ENCODE measurements at regions not wholly inside any gene's neighbourhood (a gene's known extent, or its start where the extent isn't known, plus 50 kb on each side); places are given as distances from the start of the nearest gene placed in this dataset.

GRCh38 chr9:6160579-6160978 is 55.0 kb upstream of the IL33 start:
- Mint-ChIP-seq H3K4me1 (no peaks in the 10 kb centered on the region), H3K9me3 (peaks cover 27% of the 10 kb centered on the region), H3K36me3 (ENCODE audit: low read depth) (no peaks in the 10 kb centered on the region), H3K27me3 (ENCODE audit: low read depth, poor library complexity) (no peaks in the 10 kb centered on the region), H3K27ac (no peak overlapping the region), H3K4me3 (no peak overlapping the region)
- no peak for TF ChIP-seq CTCF (IDR thresholded peaks at IDR 0.05)
- DNase-seq = no peak

GRCh38 chr9:6153425-6153824 is 62.2 kb upstream of the IL33 start:
- Mint-ChIP-seq H3K4me1 (no peaks in the 10 kb centered on the region), H3K9me3 (peaks cover 10% of the 10 kb centered on the region), H3K36me3 (ENCODE audit: low read depth) (no peaks in the 10 kb centered on the region), H3K27me3 (ENCODE audit: low read depth, poor library complexity) (no peaks in the 10 kb centered on the region), H3K27ac (no peak overlapping the region), H3K4me3 (no peak overlapping the region)
- no peak for TF ChIP-seq CTCF (IDR thresholded peaks at IDR 0.05)
- DNase-seq = no peak

- no peak overlapping the region for H3K27ac Mint-ChIP-seq
- no peaks in the 10 kb centered on the region for H3K4me1 Mint-ChIP-seq
- no peak for TF ChIP-seq CTCF (IDR thresholded peaks at IDR 0.05)
- DNase-seq = no peak
- peaks cover 10% of the 10 kb centered on the region for H3K9me3 Mint-ChIP-seq
- no peaks in the 10 kb centered on the region for H3K27me3 Mint-ChIP-seq (ENCODE audit: low read depth, poor library complexity)
- no peak overlapping the region for H3K4me3 Mint-ChIP-seq
- H3K36me3 Mint-ChIP-seq (ENCODE audit: low read depth) = no peaks in the 10 kb centered on the region
Observed at GRCh38 chr9:6152788-6153187, 62.8 kb upstream of the IL33 start.

- no peaks in the 10 kb centered on the region for H3K27me3 Mint-ChIP-seq (ENCODE audit: low read depth, poor library complexity)
- no peak overlapping the region for H3K4me3 Mint-ChIP-seq
- DNase-seq = no peak
- no peaks in the 10 kb centered on the region for H3K36me3 Mint-ChIP-seq (ENCODE audit: low read depth)
- H3K27ac Mint-ChIP-seq = no peak overlapping the region
- TF ChIP-seq CTCF (IDR thresholded peaks at IDR 0.05) = no peak
- H3K9me3 Mint-ChIP-seq = peaks cover 10% of the 10 kb centered on the region
- H3K4me1 Mint-ChIP-seq = no peaks in the 10 kb centered on the region
Observed at GRCh38 chr9:6150483-6150882, 65.1 kb upstream of the IL33 start.

GRCh38 chr9:6149315-6149714 is 66.3 kb upstream of the IL33 start:
- Mint-ChIP-seq H3K27ac (no peak overlapping the region), H3K36me3 (ENCODE audit: low read depth) (no peaks in the 10 kb centered on the region), H3K9me3 (peaks cover 10% of the 10 kb centered on the region), H3K27me3 (ENCODE audit: low read depth, poor library complexity) (no peaks in the 10 kb centered on the region), H3K4me1 (no peaks in the 10 kb centered on the region), H3K4me3 (no peak overlapping the region)
- no peak for TF ChIP-seq CTCF (IDR thresholded peaks at IDR 0.05)
- DNase-seq = no peak

- Mint-ChIP-seq H3K27me3 (ENCODE audit: low read depth, poor library complexity) (no peaks in the 10 kb centered on the region), H3K9me3 (peaks cover 10% of the 10 kb centered on the region), H3K36me3 (ENCODE audit: low read depth) (no peaks in the 10 kb centered on the region), H3K27ac (no peak overlapping the region), H3K4me3 (no peak overlapping the region), H3K4me1 (no peaks in the 10 kb centered on the region)
- no peak for DNase-seq
- no peak for TF ChIP-seq CTCF (IDR thresholded peaks at IDR 0.05)
Observed at GRCh38 chr9:6147846-6148245, 67.8 kb upstream of the IL33 start.
